Smooth muscle cell (in vitro differentiated cells): ENCODE measurements at regions not wholly inside any gene's neighbourhood (a gene's known extent, or its start where the extent isn't known, plus 50 kb on each side); places are given as distances from the start of the nearest gene placed in this dataset.
A peak's percentile ranks its signal among the peaks of the same experiment; 100 is the strongest.
"Not testable (repeated sequence)": the region's sequence is repeated elsewhere in the genome, so short reads cannot be mapped to it uniquely, and the experiment has no call there.

ENCODE experiments used
- DNase-seq: peaks from one replicate; lab custom pipeline; 2025; ENCODE audit not compliant: unreplicated experiment; lab: John Stamatoyannopoulos, UW
- H2AFZ ChIP-seq: fragments of 200-600 bp; sonication (generic); 2 replicates; pipeline ENCODE4 v1.6.0; 2016; ENCODE audit warnings: antibody characterized with exemption, low read depth, mild to moderate bottlenecking
- H3F3A ChIP-seq: fragments of 200-600 bp; sonication (generic); 2 replicates; pipeline ENCODE4 v1.6.0; 2017; ENCODE audit warnings: antibody characterized with exemption, low read depth
- H3K27ac ChIP-seq: fragments of 200-600 bp; sonication (generic); 2 replicates; pipeline ENCODE4 v1.5.1; 2016; ENCODE audit warnings: low read depth, mild to moderate bottlenecking
- H3K27me3 ChIP-seq: fragments of 200-600 bp; sonication (generic); 2 replicates; pipeline ENCODE4 v1.6.1; 2016; ENCODE audit warnings: low read depth, mild to moderate bottlenecking
- H3K36me3 ChIP-seq: fragments of 200-600 bp; sonication (generic); 2 replicates; pipeline ENCODE4 v1.5.1; 2016; ENCODE audit warnings: low read depth
- H3K4me1 ChIP-seq: fragments of 200-600 bp; sonication (generic); 2 replicates; pipeline ENCODE4 v1.5.1; 2016; ENCODE audit warnings: low read depth
- H3K4me2 ChIP-seq: fragments of 200-600 bp; sonication (generic); 2 replicates; pipeline ENCODE4 v1.6.0; 2016; ENCODE audit warnings: mild to moderate bottlenecking
- H3K4me3 ChIP-seq: fragments of 200-600 bp; sonication (generic); 2 replicates; pipeline ENCODE4 v1.5.1; 2016; ENCODE audit warnings: mild to moderate bottlenecking
- H3K79me2 ChIP-seq: fragments of 200-600 bp; sonication (generic); 2 replicates; pipeline ENCODE4 v1.6.0; 2016; ENCODE audit warnings: low read depth, mild to moderate bottlenecking
- H3K9ac ChIP-seq: fragments of 200-600 bp; sonication (generic); 2 replicates; pipeline ENCODE4 v1.6.0; 2016; ENCODE audit warnings: low read depth
- H3K9me3 ChIP-seq: fragments of 200-600 bp; sonication (generic); replicated peaks from 2 replicates; pipeline ENCODE4 v1.5.1; 2016; ENCODE audit warnings: low read depth
- H4K20me1 ChIP-seq: fragments of 200-600 bp; sonication (generic); 2 replicates; pipeline ENCODE4 v1.6.0; 2016; ENCODE audit warnings: low read depth
- WGBS: methylation state at CpG from one replicate; pipeline ENCODE4 v1.1.7; 2016; ENCODE audit warnings: low lambda C conversion rate; 5-methylcytosine and 5-hydroxymethylcytosine counted together
- TF ChIP-seq, protein P1 (sequence below): fragments of 200-600 bp; sonication (generic); IDR thresholded peaks from 2 replicates; pipeline ENCODE4 v1.5.1; 2017; ENCODE audit warnings: borderline replicate concordance, mild to moderate bottlenecking, antibody characterized with exemption; ENCODE audit not compliant: insufficient read depth, poor library complexity, severe bottlenecking

DNA sequence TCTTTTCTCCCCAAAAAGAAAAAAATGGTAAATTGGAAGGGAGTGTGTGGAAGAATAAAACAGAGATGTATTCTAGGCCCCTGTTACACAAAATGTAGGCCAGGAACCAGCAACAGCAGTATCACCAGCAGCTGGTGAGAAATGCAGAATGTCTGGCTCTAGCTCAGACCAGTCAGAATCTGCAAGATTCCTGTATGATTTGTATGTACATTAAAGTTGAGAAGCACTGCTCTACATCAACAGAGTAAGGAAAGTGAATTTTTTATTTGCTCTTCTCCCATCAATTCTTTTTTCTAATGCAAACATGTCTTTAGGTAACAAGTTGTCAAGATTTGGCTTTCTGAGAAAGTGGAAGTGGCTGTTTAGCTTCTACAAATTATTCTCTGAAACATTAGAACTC lies 235.4 kb upstream of the FANCL start:
- Histone ChIP-seq H2AFZ (no peak overlapping the region), H3K27me3 (no peaks in the 10 kb centered on the region), H3K4me1 (no peaks in the 10 kb centered on the region), H3K79me2 (no peaks in the 10 kb centered on the region), H3K9me3 (no peaks in the 10 kb centered on the region), H3K4me2 (peak overlapping the region; percentile 29), H3K9ac (no peak overlapping the region), H3K36me3 (no peaks in the 10 kb centered on the region), H3F3A (no peaks in the 10 kb centered on the region), H3K4me3 (no peak overlapping the region), H4K20me1 (no peaks in the 10 kb centered on the region), H3K27ac (no peak overlapping the region)
- no peak for DNase-seq
- TF ChIP-seq, protein P1, sequence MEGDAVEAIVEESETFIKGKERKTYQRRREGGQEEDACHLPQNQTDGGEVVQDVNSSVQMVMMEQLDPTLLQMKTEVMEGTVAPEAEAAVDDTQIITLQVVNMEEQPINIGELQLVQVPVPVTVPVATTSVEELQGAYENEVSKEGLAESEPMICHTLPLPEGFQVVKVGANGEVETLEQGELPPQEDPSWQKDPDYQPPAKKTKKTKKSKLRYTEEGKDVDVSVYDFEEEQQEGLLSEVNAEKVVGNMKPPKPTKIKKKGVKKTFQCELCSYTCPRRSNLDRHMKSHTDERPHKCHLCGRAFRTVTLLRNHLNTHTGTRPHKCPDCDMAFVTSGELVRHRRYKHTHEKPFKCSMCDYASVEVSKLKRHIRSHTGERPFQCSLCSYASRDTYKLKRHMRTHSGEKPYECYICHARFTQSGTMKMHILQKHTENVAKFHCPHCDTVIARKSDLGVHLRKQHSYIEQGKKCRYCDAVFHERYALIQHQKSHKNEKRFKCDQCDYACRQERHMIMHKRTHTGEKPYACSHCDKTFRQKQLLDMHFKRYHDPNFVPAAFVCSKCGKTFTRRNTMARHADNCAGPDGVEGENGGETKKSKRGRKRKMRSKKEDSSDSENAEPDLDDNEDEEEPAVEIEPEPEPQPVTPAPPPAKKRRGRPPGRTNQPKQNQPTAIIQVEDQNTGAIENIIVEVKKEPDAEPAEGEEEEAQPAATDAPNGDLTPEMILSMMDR: no peak

DNA sequence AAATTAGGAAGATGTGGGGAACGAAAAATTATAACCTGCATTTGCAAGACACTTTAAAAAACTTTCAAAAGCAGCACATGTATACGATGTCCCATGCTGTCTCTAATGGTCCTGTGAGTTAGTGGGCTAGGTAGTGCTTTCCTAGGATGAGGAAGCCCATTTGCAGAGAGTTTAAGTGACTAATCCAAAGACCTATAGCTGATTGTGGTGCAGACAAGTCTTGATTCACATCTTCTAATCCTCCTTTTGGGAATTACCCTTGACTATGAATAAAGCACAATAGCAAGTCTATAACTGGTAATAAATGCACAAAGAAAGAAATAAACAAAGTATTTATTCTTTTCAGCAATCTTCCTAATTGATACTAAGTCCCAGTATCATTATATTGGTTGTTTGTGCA lies 234.6 kb upstream of the FANCL start:
- no peak overlapping the region for H2AFZ ChIP-seq
- H3K27me3 ChIP-seq: no peaks in the 10 kb centered on the region
- DNase-seq: no peak
- H3K79me2 ChIP-seq: no peaks in the 10 kb centered on the region
- no peak overlapping the region for H3K4me2 ChIP-seq
- H3K36me3 ChIP-seq: no peaks in the 10 kb centered on the region
- TF ChIP-seq, protein P1: no peak
- H3F3A ChIP-seq: no peaks in the 10 kb centered on the region
- H3K4me1 ChIP-seq: no peaks in the 10 kb centered on the region
- no peak overlapping the region for H3K27ac ChIP-seq
- no peak overlapping the region for H3K4me3 ChIP-seq
- no peaks in the 10 kb centered on the region for H3K9me3 ChIP-seq
- WGBS: 85% methylated on average over 2 of the region's 2 CpGs
- no peaks in the 10 kb centered on the region for H4K20me1 ChIP-seq
- no peak overlapping the region for H3K9ac ChIP-seq

DNA sequence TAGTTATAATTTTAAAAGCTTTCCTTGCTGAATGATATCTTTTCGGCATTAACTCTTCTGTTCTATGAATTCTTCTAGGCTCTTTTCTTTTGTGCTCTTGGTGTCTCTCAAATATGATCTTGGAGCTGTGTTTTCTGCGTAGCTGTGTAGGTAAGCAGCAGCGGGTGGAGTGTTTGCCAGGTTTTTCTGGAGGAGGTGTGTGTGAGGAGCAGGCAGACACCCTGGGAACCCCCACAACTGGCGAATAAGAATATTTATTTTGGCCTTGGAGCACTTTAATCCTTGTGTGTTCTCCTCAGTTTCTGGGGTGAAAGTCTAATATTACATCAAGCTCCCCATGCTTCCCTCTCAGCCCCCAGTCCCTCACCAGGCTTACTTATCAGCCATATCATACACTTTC lies 232.0 kb upstream of the FANCL start:
- H3K4me1 ChIP-seq: no peaks in the 10 kb centered on the region
- no peak overlapping the region for H3K4me3 ChIP-seq
- H3K27me3 ChIP-seq: no peaks in the 10 kb centered on the region
- no peaks in the 10 kb centered on the region for H3K79me2 ChIP-seq
- no peaks in the 10 kb centered on the region for H3F3A ChIP-seq
- H3K9me3 ChIP-seq: no peaks in the 10 kb centered on the region
- no peaks in the 10 kb centered on the region for H4K20me1 ChIP-seq
- H2AFZ ChIP-seq: no peak overlapping the region
- H3K4me2 ChIP-seq: no peak overlapping the region
- no peaks in the 10 kb centered on the region for H3K36me3 ChIP-seq
- WGBS: 98% methylated on average over 4 of the region's 4 CpGs
- H3K9ac ChIP-seq: no peak overlapping the region
- TF ChIP-seq, protein P1: no peak
- no peak for DNase-seq
- H3K27ac ChIP-seq: no peak overlapping the region

DNA sequence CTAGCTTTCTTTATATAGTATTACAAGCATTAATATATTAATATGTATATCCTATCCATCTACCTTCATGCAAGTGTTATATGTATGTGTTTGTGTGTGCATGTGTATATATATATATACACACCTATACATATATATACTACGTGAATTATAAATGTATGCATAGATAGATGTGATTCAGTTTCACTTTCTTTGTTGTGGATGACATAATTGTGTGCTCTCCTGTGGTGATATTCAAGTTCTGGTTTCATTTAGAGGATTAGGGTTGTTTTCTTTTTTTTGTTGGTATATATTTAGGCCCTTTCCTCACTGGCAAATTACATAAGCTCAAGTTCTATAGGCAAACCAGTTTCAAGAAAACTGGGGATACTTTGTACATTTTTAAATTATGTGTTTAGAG lies 225.7 kb upstream of the FANCL start:
- no peak for DNase-seq
- Histone ChIP-seq H3K36me3 (no peaks in the 10 kb centered on the region), H3K27ac (no peak overlapping the region), H3F3A (no peaks in the 10 kb centered on the region), H3K4me3 (no peak overlapping the region), H3K9me3 (no peaks in the 10 kb centered on the region), H2AFZ (no peak overlapping the region), H3K27me3 (no peaks in the 10 kb centered on the region), H3K79me2 (no peaks in the 10 kb centered on the region), H3K4me2 (no peak overlapping the region), H3K9ac (no peak overlapping the region), H4K20me1 (no peaks in the 10 kb centered on the region), H3K4me1 (no peaks in the 10 kb centered on the region)
- TF ChIP-seq, protein P1: no peak
- 97% methylated on average over 1 of the region's 1 CpG for WGBS

DNA sequence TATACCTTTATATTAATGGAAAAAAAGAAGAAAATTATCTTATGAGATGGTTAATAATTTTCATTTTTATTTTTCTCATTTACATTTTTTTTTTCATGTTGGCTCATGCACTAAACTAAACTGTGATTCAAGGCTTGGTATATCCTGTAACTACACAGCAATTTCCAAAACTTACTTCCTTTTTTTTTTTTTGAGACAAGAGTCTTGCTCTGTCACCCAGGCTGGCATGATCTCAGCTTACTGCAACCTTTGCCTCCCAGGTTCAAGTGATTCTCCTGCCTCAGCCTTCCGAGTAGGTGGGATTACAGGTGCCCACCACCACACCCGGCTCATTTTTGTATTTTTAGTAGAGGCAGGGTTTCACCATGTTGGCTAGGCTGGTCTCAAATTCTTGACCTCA lies 224.9 kb upstream of the FANCL start:
- H3K36me3 ChIP-seq, H3K4me2 ChIP-seq, H3K27me3 ChIP-seq, H3F3A ChIP-seq, H3K9me3 ChIP-seq, H3K4me3 ChIP-seq, H3K4me1 ChIP-seq, H3K27ac ChIP-seq, H4K20me1 ChIP-seq, DNase-seq, H3K79me2 ChIP-seq, H3K9ac ChIP-seq, H2AFZ ChIP-seq: not testable (repeated sequence)
- 98% methylated on average over 2 of the region's 2 CpGs for WGBS
